Smooth muscle cell (in vitro differentiated cells): ENCODE measurements at regions not wholly inside any gene's neighbourhood (a gene's known extent, or its start where the extent isn't known, plus 50 kb on each side); places are given as distances from the start of the nearest gene placed in this dataset.

Experiments
- DNase-seq: peaks from one replicate; lab custom pipeline; 2025; ENCODE audit not compliant: unreplicated experiment; lab: John Stamatoyannopoulos, UW
- H2AFZ ChIP-seq: fragments of 200-600 bp; sonication (generic); 2 replicates; pipeline ENCODE4 v1.6.0; 2016; ENCODE audit warnings: antibody characterized with exemption, low read depth, mild to moderate bottlenecking
- H3F3A ChIP-seq: fragments of 200-600 bp; sonication (generic); 2 replicates; pipeline ENCODE4 v1.6.0; 2017; ENCODE audit warnings: antibody characterized with exemption, low read depth
- H3K27ac ChIP-seq: fragments of 200-600 bp; sonication (generic); 2 replicates; pipeline ENCODE4 v1.5.1; 2016; ENCODE audit warnings: low read depth, mild to moderate bottlenecking
- H3K27me3 ChIP-seq: fragments of 200-600 bp; sonication (generic); 2 replicates; pipeline ENCODE4 v1.6.1; 2016; ENCODE audit warnings: low read depth, mild to moderate bottlenecking
- H3K36me3 ChIP-seq: fragments of 200-600 bp; sonication (generic); 2 replicates; pipeline ENCODE4 v1.5.1; 2016; ENCODE audit warnings: low read depth
- H3K4me1 ChIP-seq: fragments of 200-600 bp; sonication (generic); 2 replicates; pipeline ENCODE4 v1.5.1; 2016; ENCODE audit warnings: low read depth
- H3K4me2 ChIP-seq: fragments of 200-600 bp; sonication (generic); 2 replicates; pipeline ENCODE4 v1.6.0; 2016; ENCODE audit warnings: mild to moderate bottlenecking
- H3K4me3 ChIP-seq: fragments of 200-600 bp; sonication (generic); 2 replicates; pipeline ENCODE4 v1.5.1; 2016; ENCODE audit warnings: mild to moderate bottlenecking
- H3K79me2 ChIP-seq: fragments of 200-600 bp; sonication (generic); 2 replicates; pipeline ENCODE4 v1.6.0; 2016; ENCODE audit warnings: low read depth, mild to moderate bottlenecking
- H3K9ac ChIP-seq: fragments of 200-600 bp; sonication (generic); 2 replicates; pipeline ENCODE4 v1.6.0; 2016; ENCODE audit warnings: low read depth
- H3K9me3 ChIP-seq: fragments of 200-600 bp; sonication (generic); replicated peaks from 2 replicates; pipeline ENCODE4 v1.5.1; 2016; ENCODE audit warnings: low read depth
- H4K20me1 ChIP-seq: fragments of 200-600 bp; sonication (generic); 2 replicates; pipeline ENCODE4 v1.6.0; 2016; ENCODE audit warnings: low read depth
- WGBS: methylation state at CpG from one replicate; pipeline ENCODE4 v1.1.7; 2016; ENCODE audit warnings: low lambda C conversion rate; 5-methylcytosine and 5-hydroxymethylcytosine counted together
- TF ChIP-seq, protein P1 (sequence below): fragments of 200-600 bp; sonication (generic); IDR thresholded peaks from 2 replicates; pipeline ENCODE4 v1.5.1; 2017; ENCODE audit warnings: borderline replicate concordance, mild to moderate bottlenecking, antibody characterized with exemption; ENCODE audit not compliant: insufficient read depth, poor library complexity, severe bottlenecking

GRCh38 chr11:8813658-8814057 lies 97.3 kb upstream of the AKIP1 start:
- no peaks in the 10 kb centered on the region for H3K27me3 ChIP-seq
- peaks cover 62% of the 10 kb centered on the region for H3F3A ChIP-seq
- H4K20me1 ChIP-seq = peaks cover 9% of the 10 kb centered on the region
- H3K9ac ChIP-seq = no peak overlapping the region
- peak overlapping the region; percentile 94 for H3K27ac ChIP-seq
- H3K4me1 ChIP-seq = peaks cover 45% of the 10 kb centered on the region
- no peaks in the 10 kb centered on the region for H3K36me3 ChIP-seq
- 8% methylated on average over 1 of the region's 1 CpG for WGBS
- TF ChIP-seq, protein P1, sequence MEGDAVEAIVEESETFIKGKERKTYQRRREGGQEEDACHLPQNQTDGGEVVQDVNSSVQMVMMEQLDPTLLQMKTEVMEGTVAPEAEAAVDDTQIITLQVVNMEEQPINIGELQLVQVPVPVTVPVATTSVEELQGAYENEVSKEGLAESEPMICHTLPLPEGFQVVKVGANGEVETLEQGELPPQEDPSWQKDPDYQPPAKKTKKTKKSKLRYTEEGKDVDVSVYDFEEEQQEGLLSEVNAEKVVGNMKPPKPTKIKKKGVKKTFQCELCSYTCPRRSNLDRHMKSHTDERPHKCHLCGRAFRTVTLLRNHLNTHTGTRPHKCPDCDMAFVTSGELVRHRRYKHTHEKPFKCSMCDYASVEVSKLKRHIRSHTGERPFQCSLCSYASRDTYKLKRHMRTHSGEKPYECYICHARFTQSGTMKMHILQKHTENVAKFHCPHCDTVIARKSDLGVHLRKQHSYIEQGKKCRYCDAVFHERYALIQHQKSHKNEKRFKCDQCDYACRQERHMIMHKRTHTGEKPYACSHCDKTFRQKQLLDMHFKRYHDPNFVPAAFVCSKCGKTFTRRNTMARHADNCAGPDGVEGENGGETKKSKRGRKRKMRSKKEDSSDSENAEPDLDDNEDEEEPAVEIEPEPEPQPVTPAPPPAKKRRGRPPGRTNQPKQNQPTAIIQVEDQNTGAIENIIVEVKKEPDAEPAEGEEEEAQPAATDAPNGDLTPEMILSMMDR = peak; percentile 78
- H3K4me3 ChIP-seq = no peak overlapping the region
- peaks cover 79% of the 10 kb centered on the region for H3K79me2 ChIP-seq
- H3K9me3 ChIP-seq = no peaks in the 10 kb centered on the region
- no peak overlapping the region for H2AFZ ChIP-seq
- H3K4me2 ChIP-seq = peak overlapping the region; percentile 55
- no peak for DNase-seq

GRCh38 chr11:8814209-8814922 lies 96.6 kb upstream of the AKIP1 start:
- TF ChIP-seq, protein P1 = no peak
- Histone ChIP-seq H2AFZ (no peak overlapping the region), H3K27ac (peak overlapping the region; percentile 94), H3K9me3 (no peaks in the 10 kb centered on the region), H3K4me2 (peak overlapping the region; percentile 55), H3K27me3 (no peaks in the 10 kb centered on the region), H4K20me1 (peaks cover 9% of the 10 kb centered on the region), H3K9ac (no peak overlapping the region), H3F3A (peaks cover 55% of the 10 kb centered on the region), H3K36me3 (no peaks in the 10 kb centered on the region), H3K4me3 (no peak overlapping the region), H3K4me1 (peaks cover 38% of the 10 kb centered on the region), H3K79me2 (peaks cover 79% of the 10 kb centered on the region)
- WGBS = 36% methylated on average over 4 of the region's 4 CpGs
- DNase-seq = no peak

DNA sequence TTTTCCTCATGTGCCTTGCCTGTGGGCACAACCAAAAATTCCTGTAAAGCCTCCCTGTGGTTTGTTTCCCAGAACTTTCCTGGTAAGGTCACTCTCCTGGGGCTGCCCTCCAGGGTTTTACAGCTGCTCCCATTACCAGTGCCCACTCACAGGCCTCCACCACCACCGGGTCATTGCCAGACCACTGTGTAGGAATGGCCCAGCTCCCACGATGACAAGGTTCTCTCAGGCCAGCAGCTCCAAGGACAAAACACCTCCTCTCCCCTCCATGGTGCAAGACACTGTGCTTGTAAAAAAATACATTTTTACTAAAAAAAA lies 96.1 kb upstream of the AKIP1 start:
- Histone ChIP-seq H3K4me1 (peaks cover 33% of the 10 kb centered on the region), H3K4me2 (peak overlapping the region; percentile 55), H3K9me3 (no peaks in the 10 kb centered on the region), H4K20me1 (peaks cover 9% of the 10 kb centered on the region), H3K27me3 (no peaks in the 10 kb centered on the region), H2AFZ (no peak overlapping the region), H3K79me2 (peaks cover 79% of the 10 kb centered on the region), H3K9ac (no peak overlapping the region), H3K27ac (peak overlapping the region; percentile 94), H3F3A (peaks cover 51% of the 10 kb centered on the region), H3K36me3 (no peaks in the 10 kb centered on the region), H3K4me3 (no peak overlapping the region)
- TF ChIP-seq, protein P1 = no peak
- WGBS = 15% methylated on average over 2 of the region's 2 CpGs
- no peak for DNase-seq

- Histone ChIP-seq H3K27me3 (no peaks in the 10 kb centered on the region), H3F3A (peaks cover 30% of the 10 kb centered on the region), H3K27ac (peak overlapping the region; percentile 0), H3K4me1 (peaks cover 21% of the 10 kb centered on the region), H3K9ac (no peak overlapping the region), H4K20me1 (peaks cover 9% of the 10 kb centered on the region), H3K36me3 (no peaks in the 10 kb centered on the region), H3K9me3 (no peaks in the 10 kb centered on the region), H3K4me3 (no peak overlapping the region), H2AFZ (no peak overlapping the region), H3K79me2 (peaks cover 84% of the 10 kb centered on the region), H3K4me2 (no peak overlapping the region)
- WGBS = 90% methylated on average over 2 of the region's 2 CpGs
- no peak for DNase-seq
- TF ChIP-seq, protein P1 = no peak
These were observed 92.6 kb upstream of the AKIP1 start for GRCh38 chr11:8818421-8818820.
